Stimulated activated naive CD4-positive, alpha-beta T cell (primary cell): ENCODE measurements at regions not wholly inside any gene's neighbourhood (a gene's known extent, or its start where the extent isn't known, plus 50 kb on each side); places are given as distances from the start of the nearest gene placed in this dataset.
"Not testable (repeated sequence)": the region's sequence is repeated elsewhere in the genome, so short reads cannot be mapped to it uniquely, and the experiment has no call there.

ENCODE experiments used
- DNase-seq, 6 experiments: peaks; one replicate each; lab custom pipeline; 2025; lab: John Stamatoyannopoulos, UW

DNA sequence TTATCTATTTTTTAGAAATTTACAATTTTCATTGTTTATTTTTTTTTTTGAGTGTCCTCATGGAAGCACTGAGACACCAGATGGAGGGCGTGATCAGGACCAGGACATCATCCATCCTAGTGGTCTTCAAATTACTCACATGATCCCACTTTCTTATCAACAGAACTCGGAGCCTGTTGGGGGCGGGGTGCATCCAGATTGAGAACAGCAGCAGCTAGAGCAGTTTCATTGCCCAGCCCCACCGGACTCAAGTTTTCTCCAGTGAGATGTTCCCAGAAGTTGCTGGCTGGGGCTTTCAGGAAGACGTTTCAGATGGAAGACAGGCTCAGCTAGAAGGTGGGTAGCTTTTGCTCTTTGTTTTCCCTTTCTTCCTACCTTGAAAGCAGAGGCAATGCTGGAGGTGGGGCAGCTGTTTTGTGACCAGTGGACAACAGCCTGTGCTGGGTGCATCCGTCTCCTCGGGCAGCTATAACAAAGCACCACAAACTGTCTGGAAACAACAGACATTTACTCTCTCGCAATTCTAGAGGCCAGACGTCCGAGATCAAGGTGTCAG lies 562.1 kb downstream of the TBC1D22A start:
- DNase-seq = no peak

- DNase-seq = no peak
These were observed 561.1 kb downstream of the TBC1D22A start for GRCh38 chr22:47323518-47323917.

- no peak for DNase-seq
These were observed 560.4 kb downstream of the TBC1D22A start for GRCh38 chr22:47322854-47323253.

- no peak for DNase-seq
These were observed 558.1 kb downstream of the TBC1D22A start for GRCh38 chr22:47320560-47320959.

GRCh38 chr22:47318041-47318737 lies 555.7 kb downstream of the TBC1D22A start:
- DNase-seq = no peak

DNA sequence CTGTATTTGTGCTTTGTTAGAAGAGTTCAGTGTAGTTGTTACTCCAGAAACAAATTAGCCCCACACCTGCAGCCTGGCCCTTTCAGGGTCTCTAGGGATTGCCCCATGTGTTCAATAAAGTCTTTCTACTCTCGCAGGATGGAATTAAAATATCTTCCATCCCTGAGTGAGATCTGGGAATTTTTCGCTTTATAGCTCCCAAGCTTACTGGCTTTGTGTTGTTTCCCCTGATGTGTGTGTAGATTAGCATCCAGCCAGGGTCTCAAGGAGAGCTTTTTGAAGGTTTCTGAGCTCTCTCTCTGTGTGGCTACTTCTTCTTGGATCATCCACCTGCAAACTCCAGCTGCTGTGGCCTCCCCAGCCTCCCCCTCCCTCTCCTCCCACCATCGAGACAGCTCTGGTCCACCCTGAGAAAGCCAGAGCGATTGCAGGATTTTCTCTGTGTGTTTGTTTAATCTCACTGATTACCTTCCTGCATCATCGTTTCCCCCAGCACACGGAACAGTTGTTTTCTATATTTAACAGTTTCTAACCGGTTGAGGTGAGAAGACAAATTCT lies 553.5 kb downstream of the TBC1D22A start:
- no peak for DNase-seq

- no peak for DNase-seq
These were observed 548.2 kb downstream of the TBC1D22A start for GRCh38 chr22:47310601-47311000.

GRCh38 chr22:47309946-47310345 lies 547.5 kb downstream of the TBC1D22A start:
- no peak for DNase-seq

- DNase-seq = no peak
These were observed 547.0 kb downstream of the TBC1D22A start for GRCh38 chr22:47309476-47309875.

- no peak for DNase-seq
These were observed 546.4 kb downstream of the TBC1D22A start for GRCh38 chr22:47308886-47309285.

GRCh38 chr22:47307822-47308221 lies 545.4 kb downstream of the TBC1D22A start:
- DNase-seq = no peak

- no peak for DNase-seq
These were observed 544.9 kb downstream of the TBC1D22A start for GRCh38 chr22:47307326-47307725.

DNA sequence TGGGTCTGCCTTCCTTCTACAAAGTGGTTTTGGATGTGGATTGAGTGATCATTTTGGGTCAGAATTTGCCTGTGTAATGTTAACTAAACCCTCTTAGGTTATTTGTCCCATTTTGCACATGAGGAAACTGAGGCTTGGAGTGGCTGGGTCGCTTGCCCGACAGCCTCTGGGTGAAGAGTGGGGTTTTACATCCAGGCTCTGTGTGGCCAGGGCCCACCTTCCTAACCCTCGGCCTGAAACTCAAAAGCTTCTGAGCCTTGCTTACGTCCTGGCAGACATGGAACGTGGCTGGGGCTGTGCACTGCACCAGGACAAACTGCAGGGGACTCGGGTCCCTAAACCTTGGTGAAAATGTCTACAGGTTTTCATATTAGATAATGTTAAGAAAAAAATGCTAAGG lies 542.4 kb downstream of the TBC1D22A start:
- DNase-seq = no peak

- no peak for DNase-seq
These were observed 541.9 kb downstream of the TBC1D22A start for GRCh38 chr22:47304191-47304831.

DNA sequence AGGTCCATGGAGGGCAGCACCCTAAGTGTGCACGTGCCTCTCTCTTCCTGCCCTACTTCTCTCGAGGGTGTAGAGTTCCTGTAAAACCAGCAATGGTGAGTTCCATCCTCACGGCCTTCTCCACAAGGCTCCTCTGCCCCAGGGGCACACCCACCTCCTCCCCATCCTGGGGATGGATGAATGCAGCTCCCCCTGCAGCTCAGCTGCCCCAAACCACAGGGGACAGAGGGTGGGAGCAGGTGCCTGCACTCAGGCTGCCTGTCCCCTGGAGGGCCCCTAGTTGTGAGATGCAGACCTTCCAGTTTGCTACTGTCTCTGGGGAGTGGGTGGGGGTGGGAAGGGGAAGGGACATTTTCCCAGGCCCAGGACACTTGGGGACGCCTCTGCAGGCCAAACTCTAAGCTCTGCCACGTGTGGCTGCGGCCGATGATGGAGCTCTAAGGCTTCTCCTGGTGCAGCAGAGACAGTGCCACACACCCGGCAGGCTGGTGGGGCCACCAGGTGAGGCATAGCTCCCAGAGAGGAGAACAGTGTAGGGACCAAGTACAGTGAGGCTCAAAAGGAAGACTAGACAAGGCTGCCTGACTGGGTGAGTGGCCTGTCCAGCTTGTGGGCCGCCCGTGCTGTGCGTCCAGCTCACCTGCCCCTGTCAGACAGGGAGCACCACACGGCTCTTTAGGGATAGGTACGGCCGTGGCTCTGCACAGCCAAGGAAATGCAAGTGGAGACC lies 540.9 kb downstream of the TBC1D22A start:
- no peak for DNase-seq

DNA sequence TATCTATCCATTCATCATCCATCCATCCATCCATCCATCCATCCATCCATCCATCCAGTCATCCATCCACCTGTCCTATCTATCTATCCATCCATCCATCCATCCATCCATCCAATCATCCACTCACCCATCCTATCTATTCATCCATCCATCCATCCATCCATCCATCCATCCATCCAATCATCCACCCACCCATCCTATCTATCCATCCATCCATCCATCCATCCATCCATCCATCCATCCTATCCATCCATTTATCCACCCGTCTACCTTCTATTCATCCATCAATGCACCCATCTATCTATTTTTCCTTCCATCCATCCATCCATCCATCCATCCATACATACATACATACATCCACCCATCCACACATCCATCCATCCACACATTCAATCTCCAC lies 540.1 kb downstream of the TBC1D22A start:
- not testable (repeated sequence) for DNase-seq

GRCh38 chr22:47301820-47302475 lies 539.5 kb downstream of the TBC1D22A start:
- DNase-seq = no peak

DNA sequence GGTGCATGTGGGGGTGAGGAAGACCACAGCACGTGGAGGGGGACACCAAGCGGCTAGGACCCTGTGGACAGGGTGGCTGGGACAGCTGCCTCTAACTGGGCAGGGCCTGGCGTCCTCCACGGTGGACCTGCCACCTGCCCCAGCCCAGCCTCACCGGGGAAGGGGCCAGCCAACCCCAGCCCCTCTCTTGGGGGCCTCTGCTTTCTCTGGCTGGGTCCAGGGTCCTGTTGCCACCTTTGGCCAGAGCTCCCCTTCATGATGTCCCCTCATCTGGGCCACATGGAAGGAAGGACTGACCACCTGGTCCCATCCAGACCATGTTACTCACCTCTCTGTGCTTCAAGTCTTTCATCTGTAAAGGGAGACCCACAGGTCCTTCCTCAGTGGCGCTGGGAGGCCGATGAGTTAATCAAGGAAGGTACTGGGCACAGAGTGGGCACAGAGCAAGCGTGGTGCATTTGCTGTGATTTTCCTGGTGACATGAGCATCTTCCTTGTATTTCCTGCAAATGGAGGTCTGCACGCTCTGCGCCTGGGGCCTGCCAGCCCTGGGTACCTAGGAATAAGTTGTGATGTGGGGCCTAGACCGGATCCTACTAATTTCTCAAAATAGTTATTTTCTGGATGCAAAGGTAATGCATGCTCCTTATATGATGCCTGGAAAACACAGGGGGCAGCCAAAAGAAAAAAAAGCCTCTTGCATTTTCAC lies 538.4 kb downstream of the TBC1D22A start:
- DNase-seq = no peak

DNA sequence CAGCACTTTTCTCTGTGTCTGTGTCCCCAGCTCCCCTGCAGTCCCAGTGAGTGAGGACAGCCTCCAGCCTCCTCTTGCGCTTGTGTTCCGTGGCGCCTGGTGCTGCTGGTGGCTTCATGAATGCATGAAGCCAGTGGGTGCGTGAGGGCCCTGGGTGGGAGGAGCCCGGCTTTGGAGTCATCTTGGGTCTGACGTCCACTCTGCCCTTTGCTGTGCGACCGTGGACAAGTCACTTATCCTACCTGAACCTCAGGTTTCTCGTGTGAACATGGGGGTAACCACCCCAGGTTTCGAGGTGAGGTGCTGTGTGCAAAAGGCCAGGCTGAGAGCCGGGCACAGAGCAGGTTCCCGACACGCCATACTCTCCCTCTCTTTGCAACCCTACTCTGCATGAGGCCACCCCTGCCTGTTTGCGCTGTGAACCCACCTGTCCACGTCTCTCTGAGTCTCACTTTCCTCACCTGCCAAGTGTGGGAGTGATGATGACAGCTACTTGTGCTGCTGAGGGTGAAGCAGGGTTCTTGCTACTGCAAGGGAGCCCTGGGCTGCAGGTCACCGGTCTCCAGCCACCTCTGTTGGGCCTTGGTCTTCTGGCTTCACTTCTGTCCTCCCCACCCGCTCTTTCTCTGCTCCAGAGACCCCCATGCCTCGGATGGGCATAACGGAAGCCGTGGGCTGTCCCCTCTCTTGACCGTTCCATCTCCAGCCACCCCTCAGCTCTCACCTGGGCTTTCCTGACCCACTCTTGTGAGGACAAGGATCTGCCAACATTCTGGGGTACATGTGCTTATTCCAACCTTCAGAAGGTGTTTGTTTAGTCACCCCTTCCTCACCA lies 537.6 kb downstream of the TBC1D22A start:
- DNase-seq = no peak

- DNase-seq = no peak
These were observed 536.9 kb downstream of the TBC1D22A start for GRCh38 chr22:47299211-47299862.
